ENCODE measurements at regions not wholly inside any gene's neighbourhood (a gene's known extent, or its start where the extent isn't known, plus 50 kb on each side); places are given as distances from the start of the nearest gene placed in this dataset.
"Not testable (repeated sequence)": the region's sequence is repeated elsewhere in the genome, so short reads cannot be mapped to it uniquely, and the experiment has no call there.

DNA sequence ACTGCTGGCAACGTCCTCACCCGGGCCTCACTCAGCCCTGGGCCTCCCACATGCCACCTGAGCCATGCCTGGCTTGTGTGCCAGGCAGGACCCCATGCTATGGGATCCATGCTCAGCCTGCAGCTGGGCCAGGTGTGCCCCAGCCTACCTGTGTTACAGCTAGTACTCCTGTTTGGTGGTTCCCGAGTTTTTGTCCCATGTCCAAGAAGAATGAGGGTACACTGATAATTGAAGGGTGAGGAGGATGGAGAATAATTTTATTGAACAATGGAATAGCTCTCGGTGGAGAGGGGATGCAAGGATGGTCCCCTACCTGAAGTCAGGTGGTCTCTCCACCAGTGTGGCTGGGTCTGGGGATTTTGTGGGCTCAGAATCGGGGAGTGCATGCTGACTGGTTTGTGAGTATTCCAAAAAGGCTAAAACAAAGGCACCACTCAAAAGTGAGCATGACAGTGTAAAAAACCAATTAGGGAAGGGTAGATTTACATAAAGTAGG lies 137.9 kb downstream of the TNFSF18 start:
- DNase-seq (ENCODE audit: insufficient read length, low spot score) (no peak), FAIRE-seq (no peak)

DNA sequence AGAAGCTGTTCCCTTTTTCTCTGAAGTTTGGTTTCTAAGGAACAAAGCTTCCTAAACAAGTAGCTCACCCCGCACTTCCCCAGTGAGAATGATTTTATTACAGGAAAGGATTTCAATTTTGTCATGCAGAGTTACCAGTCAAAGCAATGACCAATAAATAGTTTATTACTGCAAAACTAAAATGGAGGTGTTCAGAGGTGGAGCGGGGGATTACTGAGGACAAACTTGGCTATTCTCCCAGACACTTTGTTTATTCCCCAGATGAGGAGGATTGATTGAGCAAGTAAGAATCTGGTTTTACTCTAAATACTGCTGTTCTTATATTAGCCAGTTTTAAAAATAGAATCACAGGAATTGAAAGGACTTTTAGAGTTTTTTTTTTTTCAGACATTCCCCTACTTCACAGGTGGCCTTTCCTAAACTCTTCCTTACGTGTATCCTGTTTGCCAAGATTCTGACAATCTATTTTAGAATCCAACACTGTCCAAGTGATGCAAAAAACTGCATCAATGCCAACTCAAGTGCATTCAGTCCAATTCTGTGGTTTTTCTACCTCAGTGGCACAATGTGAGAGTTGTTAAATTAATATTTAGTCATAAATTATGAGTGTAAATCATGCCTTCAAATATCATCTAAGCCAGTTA lies 136.1 kb downstream of the TNFSF18 start:
- DNase-seq (ENCODE audit: insufficient read length, low spot score) (no peak), FAIRE-seq (no peak)

DNA sequence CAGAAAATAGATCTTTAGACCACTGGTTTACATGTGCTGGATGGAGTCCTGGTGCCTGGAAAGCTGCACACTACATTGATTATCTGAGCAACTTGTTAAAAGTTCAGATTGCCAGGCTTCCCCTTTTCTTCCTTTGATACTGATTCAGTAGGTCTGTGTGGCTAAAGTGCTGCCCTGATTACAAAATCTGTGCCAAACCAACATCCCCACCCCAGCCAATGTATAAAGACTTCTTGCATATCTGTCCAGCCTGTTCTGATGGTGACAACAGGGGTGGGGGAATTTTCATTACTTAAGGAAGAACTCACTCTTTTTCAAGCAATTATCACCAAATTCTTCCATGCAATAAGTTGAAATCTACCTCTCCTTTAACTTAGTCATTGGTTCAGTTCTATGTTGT lies 135.5 kb downstream of the TNFSF18 start:
- DNase-seq (ENCODE audit: insufficient read length, low spot score) (no peak), FAIRE-seq (no peak)

DNA sequence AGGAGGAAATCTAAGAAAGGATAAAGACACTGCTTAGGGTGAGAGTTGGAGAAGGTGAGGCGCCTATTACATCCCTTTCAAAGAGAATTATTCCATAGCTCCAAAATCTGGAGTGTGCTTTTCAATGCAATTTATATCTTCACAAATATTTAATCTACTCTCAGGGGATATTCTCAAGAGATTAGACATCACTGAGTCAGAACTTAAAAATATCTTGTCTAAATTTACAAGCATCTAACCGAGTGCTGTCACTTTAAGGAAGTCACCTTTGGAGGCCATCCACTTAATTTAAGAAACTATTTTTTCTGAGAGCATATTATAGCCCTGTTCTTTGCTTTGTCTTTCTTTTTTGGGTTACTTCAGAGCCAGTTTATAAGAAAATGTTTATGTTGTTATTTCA lies 134.6 kb downstream of the TNFSF18 start:
- FAIRE-seq = no peak
- no peak for DNase-seq (ENCODE audit: insufficient read length, low spot score)

DNA sequence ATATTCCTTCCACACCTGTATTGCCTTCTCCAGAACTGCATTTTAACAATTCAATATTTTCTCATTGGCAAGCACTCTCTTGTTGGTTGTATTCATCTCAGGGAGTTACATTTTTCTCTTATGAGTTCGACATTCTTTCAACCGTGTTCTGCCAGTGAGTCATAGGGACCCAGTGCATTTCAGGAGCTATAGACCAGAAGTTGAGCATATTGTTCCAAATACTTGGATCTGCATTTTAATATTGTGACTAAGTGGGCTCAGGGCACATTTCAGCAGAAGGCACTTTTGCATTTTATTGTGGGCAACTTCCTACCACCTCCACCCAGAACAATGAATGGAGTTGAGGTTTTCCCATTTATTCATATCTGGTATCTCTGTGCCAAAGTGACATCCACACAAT lies 132.8 kb downstream of the TNFSF18 start:
- peak; percentile 92 for FAIRE-seq
- DNase-seq (ENCODE audit: insufficient read length, low spot score) = peak; percentile 71

DNA sequence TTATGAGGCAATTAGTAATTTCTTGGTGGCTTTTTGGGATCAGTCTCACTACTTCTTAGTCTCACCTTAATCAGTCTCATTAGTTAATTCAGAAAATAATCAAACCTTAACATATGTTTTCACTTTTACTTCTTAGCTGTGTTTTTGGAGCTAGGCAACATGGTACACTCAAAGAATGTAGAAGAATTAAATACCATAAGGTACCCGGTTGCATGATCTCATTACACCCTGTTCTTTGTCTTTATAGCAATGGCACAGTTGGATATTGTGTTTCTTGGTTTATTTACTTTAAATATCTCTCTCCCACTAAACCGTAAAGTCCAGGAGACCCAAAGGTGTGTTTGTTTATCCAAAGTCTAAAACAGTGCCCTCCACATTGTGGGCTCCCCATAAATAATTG lies 132.3 kb downstream of the TNFSF18 start:
- FAIRE-seq (no peak), DNase-seq (ENCODE audit: insufficient read length, low spot score) (no peak)

DNA sequence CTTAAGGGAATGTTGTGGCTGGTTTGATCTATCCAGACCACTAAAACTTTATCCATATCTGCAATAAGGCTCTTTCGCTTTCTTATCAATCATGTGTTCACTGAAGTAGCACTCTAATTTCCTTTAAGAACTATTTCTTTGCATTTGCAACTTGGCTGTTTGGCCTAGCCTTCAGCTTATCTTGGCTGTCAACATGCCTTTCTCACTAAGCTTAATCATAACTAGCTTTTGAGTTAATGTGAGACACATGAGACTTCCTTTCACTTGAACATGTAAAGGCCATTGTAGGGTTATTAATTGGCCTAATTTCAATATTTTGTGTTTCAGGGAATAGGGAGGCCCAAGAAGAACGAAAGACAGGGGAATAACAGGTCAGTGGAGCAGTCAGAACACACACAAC lies 124.7 kb downstream of the TNFSF18 start:
- FAIRE-seq (no peak), DNase-seq (ENCODE audit: insufficient read length, low spot score) (no peak)

DNA sequence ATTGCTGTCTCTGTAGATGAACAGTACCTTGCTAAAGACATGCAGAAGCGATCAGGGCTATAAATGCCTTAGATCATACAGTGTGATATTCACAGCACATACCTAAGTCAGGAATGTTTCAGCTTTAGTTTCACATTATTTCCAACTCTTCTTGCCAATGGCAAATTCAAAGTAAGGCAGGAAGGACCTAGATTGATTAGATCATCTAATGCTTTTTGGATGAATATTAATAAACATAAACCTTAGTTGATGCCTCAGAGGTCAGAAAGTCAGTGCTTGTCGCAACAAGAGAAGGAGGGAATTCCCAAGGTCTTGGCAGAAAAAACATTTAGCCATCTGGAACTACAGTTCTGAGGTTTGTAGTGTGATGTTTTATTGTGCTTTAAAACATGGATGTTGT lies 122.3 kb downstream of the TNFSF18 start:
- DNase-seq (ENCODE audit: insufficient read length, low spot score) (no peak), FAIRE-seq (no peak)

DNA sequence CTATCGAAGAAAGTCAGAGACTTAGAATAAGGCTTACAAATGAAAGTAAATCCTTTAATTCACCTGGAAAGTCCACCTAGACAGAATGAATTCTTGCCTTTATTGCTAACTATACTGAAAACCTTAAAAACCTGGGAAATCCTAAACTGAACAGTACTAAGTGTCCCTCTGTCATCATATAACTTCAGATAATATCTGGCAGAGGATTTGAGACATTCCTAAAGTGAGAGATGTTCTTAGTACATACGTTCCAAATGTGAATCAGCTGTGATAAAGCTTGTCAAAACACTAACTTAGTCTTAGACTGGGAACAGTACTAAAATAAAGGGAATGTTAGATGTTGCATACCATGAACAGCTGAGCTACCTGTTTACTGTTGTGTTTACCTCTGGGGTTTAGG lies 121.7 kb downstream of the TNFSF18 start:
- no peak for DNase-seq (ENCODE audit: insufficient read length, low spot score)
- no peak for FAIRE-seq

DNA sequence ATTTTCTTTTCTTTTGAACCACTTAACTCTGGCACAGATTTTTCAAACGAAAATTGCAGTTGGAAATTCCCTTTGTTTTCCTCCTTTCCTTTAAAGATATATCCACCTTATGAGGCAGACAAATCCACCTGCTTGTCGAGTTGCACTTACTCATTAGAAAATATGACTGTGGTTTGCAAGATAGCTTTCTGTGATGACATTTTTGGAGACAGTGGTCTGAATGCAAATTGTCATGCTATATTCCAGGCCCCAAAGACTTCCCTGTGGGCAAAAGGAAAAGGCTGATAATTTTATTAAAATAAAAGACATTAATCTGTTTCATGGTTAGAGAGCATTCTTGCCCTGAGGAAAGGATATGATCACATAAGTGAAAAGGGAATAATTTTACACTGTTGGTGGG lies 120.6 kb downstream of the TNFSF18 start:
- DNase-seq (ENCODE audit: insufficient read length, low spot score) (no peak), FAIRE-seq (no peak)

DNA sequence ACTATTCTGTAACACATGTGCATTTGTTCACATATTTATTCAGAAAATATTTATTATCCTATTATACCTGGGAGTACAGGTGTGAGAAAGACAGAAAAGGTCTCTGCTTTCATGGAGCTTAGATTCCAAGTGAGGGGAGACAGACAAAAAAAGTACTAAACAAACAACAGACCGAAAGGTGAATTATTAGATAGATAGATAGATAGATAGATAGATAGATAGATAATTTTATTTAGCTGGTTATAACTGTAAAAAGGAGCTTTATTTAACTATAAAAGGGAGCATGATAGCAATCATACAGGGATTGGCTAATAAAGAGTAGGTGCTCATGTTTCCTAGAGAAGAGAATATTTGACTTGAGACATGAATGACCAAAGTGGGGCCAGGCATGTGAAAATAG lies 119.4 kb downstream of the TNFSF18 start:
- FAIRE-seq = no peak
- DNase-seq (ENCODE audit: insufficient read length, low spot score) = no peak

DNA sequence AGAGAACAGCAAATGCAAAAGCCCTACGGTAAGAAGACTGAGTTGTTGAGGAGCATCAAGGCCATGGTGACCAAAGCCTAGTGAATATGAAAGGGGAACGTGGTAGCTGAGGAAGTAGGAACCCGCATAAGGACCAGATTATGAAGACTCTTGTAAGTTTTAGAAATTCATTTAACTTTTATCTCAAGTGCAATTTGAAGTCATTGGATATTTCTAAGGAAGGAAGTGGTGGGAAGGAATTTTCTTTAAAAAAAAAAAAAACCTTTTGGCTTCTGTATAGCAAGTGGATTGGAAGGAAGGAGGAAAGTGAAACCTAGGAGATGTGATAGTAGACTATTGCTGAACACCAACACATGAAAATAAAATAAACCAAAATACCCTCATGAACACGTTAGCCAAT lies 119.0 kb downstream of the TNFSF18 start:
- DNase-seq (ENCODE audit: insufficient read length, low spot score) (no peak), FAIRE-seq (no peak)

DNA sequence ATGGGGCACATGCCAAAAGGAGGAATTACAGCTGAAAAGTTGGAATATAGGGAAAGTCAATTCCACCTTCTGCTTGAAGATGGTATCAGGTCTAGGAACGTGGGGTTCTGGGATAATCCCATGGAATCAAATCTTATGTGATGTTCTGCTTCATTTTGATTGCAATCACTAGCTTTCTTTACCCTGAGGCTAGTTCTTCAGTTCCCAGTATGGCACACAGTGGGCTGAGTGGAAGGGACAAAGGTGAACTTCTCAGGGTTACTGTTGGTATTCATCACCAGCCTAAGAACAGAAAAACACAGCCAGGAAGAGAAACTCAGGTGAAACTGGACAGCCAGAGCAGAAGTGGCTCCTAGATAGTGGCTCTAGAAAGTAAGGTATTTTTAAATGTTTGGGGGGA lies 117.8 kb downstream of the TNFSF18 start:
- FAIRE-seq (no peak), DNase-seq (ENCODE audit: insufficient read length, low spot score) (no peak)

DNA sequence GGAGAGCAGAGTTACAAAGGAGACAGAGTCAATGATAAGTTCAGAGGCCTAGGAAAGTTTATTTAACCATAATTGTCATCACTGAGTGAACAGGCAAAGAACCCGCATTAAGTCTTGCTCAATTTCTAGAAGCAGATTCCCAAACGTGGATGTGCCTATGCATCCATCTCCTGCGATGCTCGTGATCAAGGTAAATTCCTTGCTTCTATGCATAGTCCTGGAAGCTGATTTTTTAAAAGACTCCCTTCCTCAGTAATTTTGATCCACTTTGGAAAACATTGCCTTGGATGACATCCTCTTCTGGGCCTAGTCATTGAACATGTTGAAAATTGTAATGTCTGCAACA lies 116.4 kb downstream of the TNFSF18 start:
- FAIRE-seq (no peak), DNase-seq (ENCODE audit: insufficient read length, low spot score) (no peak)

DNA sequence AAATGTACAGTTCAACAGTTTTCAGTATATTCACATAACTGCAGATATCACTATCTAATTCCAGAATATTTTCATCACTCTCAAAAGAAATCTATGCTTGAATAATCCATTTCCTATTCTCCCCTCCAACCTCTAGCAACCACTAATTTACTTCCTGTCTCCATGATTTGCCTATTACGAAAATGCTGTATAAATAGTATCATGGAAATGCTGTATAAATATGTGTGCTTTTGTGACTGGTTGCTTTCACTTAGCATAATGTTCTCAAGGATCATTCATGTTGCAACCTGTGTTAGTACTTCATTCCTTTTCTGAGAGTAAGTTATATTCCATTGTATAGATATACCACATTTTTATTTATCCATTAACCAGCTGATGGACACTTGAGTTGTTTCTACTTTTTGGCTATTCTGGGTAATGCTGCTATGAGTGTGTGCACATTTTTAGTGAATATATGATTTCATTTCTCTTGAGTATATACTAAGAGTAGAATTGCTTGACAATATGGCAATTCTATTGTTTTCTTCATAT lies 115.6 kb downstream of the TNFSF18 start:
- DNase-seq (ENCODE audit: insufficient read length, low spot score) = no peak

DNA sequence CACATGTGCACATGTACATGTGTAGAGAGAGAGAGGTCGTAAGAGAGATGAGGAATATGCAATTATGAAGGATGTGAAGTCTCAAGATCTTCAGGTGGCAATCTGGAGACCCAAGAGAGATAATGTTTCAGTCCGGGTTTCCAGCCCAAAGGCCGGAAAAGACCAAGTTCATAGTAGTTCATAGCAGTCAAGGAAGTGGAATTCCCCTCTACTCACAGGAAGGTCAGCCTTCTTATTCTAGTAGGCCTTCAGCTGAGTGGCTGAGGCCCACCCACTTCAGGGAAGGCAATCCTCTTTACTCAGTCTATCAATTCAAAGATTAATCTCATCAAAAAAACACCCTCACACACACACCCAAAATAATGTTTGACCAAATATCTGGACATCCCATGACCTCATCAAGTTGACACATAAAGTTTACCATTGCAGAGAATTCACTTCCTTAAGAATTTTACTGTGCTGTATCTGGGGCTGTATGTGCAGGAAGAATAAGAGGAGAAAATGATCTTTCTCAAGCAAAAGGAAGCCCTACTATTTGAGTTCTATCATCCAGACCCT lies 114.6 kb downstream of the TNFSF18 start:
- DNase-seq (ENCODE audit: insufficient read length, low spot score) (no peak), FAIRE-seq (no peak)

More for the DNA sequence above, 115.6 kb downstream of the TNFSF18 start:
- no peak for FAIRE-seq

DNA sequence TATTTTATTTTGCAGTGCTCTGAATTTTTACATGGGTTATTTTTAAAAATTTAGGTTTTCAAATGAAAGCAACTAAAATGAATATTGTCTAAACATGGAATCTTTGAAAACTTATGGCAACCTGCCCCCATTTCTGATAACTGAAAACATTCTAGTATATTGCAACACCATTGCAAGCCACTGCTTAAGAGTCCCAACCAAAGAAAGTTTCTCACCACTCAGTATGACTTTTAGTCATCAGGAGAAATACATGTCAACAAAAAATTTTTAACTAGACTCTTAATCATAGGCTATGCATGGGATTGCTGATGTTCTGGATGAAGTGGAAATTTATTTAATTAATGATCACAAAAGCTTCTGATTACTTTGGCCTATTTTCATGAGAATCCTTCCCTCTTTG lies 112.1 kb downstream of the TNFSF18 start:
- no peak for DNase-seq (ENCODE audit: insufficient read length, low spot score)

DNA sequence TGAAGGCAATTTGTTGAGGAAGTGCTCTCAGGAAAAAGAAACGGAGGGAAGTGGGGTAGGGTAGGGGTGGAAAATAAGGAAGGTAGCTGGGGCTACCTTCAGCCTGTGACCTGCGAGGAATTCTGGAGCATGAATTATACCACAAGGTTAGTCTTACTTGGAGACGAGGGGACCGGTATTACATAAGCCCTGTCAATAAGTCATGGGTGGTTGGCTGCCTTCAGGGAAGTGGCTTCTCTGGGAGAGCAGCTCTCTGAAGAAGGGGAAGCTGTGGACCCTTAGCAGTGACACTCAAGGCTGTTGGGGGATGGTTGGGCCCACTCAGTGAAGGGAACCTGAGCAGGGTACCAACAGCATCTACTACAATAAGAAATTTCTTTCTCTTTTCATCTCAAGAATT lies 111.3 kb downstream of the TNFSF18 start:
- no peak for FAIRE-seq
- DNase-seq (ENCODE audit: insufficient read length, low spot score) = no peak

More for the DNA sequence above, 112.1 kb downstream of the TNFSF18 start:
- FAIRE-seq = no peak

DNA sequence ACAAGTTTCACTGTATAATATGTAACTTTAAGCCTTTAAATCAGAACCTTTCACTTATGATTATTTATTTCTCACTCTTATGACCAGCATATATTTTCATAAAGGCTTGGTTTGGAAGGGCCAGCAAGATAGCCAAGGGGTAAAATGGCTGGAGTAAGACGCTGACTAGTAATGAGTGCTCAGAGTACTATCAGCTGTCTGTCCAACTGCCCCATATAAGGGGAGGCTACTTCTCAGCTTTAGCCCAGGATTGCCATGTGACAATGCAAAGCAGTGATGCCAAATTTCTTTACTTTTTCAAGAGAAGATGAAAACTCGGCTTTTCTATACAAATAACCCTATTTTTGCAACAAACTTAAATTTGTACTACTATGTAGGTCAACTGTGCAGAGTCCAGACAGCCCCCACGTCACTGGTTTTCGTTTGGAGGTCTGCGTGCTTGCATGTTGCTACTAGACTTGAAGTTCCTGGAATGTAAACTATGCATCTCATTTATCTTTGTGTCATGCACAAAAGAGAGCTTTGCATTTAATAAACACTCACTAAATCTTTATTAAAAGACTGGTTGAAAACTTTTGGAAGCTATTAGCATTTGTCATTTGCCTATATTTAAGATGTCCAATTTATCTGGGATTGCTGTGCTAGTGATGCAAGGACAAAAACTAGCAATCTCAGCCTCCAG lies 110.4 kb downstream of the TNFSF18 start:
- no peak for FAIRE-seq

DNA sequence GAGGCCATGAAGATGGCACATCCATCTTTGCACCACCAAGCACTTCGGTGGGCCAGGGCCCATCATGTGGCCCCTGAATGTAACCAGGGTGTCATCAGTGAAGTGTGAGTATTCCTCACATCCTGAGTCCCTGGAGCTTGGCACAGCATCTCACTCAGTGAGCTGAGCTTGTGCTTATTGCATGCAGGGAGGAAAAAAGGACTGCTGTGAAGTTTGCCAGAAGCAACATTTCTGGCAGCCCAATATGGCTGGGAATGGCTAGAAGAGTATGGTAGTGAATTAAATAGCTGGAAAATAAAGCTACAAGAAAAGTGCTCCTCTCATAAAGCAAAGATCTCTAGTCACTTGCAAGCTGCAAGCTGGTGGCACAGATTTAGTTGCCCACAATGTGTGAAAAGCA lies 109.3 kb downstream of the TNFSF18 start:
- DNase-seq (ENCODE audit: insufficient read length, low spot score) (no peak), FAIRE-seq (no peak)

More for the DNA sequence above, 110.4 kb downstream of the TNFSF18 start:
- no peak for DNase-seq (ENCODE audit: insufficient read length, low spot score)

DNA sequence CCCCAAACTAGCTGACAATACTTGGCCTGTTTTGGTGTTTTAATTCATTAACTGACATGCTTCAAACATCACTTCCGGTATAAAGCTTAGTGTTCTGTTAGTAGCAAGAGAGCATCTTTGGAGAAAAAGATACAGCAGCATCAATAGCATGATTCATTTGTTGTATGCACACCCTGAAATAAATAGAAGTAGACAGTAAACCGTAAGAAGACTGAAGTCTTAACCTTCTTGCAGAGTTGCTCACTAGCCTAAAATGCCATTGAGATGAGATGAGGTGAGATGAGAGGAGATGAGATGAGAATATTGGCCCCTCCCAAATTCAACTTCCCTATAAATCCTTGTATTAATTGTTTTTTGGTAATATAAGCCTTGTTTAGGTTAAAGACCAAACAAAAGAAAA lies 108.8 kb downstream of the TNFSF18 start:
- FAIRE-seq = no peak
- no peak for DNase-seq (ENCODE audit: insufficient read length, low spot score)

DNA sequence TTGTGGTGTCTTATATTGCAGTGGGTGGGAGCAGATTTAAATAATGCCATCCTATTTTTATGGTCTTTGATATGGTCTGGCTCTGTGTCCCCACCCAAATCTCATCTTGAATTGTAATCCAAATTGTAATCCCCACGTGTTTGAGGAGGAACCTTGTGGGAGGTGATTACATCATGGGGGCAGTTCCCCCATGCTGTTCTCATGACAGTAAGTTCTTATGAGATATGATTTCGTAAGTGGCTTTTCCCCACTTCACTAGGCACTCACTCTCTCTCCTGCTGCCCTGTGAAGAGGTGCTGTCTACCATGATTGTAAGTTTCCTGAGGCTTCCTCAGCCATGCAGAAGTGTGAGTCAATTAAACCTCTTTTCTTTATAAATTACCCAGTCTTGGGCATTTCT lies 107.6 kb downstream of the TNFSF18 start:
- DNase-seq (ENCODE audit: insufficient read length, low spot score); FAIRE-seq: not testable (repeated sequence)
